Bronchial epithelial cell (primary cell): ENCODE measurements at regions not wholly inside any gene's neighbourhood (a gene's known extent, or its start where the extent isn't known, plus 50 kb on each side); places are given as distances from the start of the nearest gene placed in this dataset.

Experiments used
- DNase-seq: peaks from one replicate; pipeline ENCODE4 v3.0.0-alpha.2; 2010; ENCODE audit warnings: low read depth
- FAIRE-seq: peaks from 2 replicates; lab custom pipeline; 2011; peaks lifted over from hg19 to GRCh38; lab: Jason Lieb, UNC
- H3K27me3 ChIP-seq: 2 replicates; pipeline ENCODE4 v1.5.1; 2011; ENCODE audit warnings: low read length; ENCODE audit not compliant: control insufficient read depth, insufficient read depth
- H3K36me3 ChIP-seq: 2 replicates; pipeline ENCODE4 v1.5.1; 2011; ENCODE audit warnings: low read length; ENCODE audit not compliant: control insufficient read depth, insufficient read depth
- H3K4me3 ChIP-seq: 2 replicates; pipeline ENCODE4 v1.5.1; 2011; ENCODE audit warnings: mild to moderate bottlenecking, low read depth, low read length, control low read depth
- CTCF ChIP-seq: IDR thresholded peaks from 2 replicates; pipeline ENCODE4 v1.5.1; 2011; ENCODE audit warnings: mild to moderate bottlenecking, moderate library complexity, low read length, control low read depth, inconsistent platforms; ENCODE audit not compliant: insufficient read depth, severe bottlenecking

GRCh38 chr12:4069670-4070010 is 196.4 kb upstream of the PARP11 start:
- Histone ChIP-seq H3K36me3 (no peaks in the 10 kb centered on the region), H3K4me3 (no peak overlapping the region), H3K27me3 (no peaks in the 10 kb centered on the region)
- FAIRE-seq (no peak), DNase-seq (no peak)
- no peak for TF ChIP-seq CTCF

- DNase-seq (peak; percentile 22), FAIRE-seq (peak; percentile 88)
- Histone ChIP-seq H3K36me3 (no peaks in the 10 kb centered on the region), H3K27me3 (no peaks in the 10 kb centered on the region), H3K4me3 (no peak overlapping the region)
- no peak for TF ChIP-seq CTCF
Observed at GRCh38 chr12:4068981-4069669, 195.9 kb upstream of the PARP11 start.

- FAIRE-seq = no peak
- DNase-seq = no peak
- Histone ChIP-seq H3K4me3 (no peak overlapping the region), H3K27me3 (no peaks in the 10 kb centered on the region), H3K36me3 (no peaks in the 10 kb centered on the region)
- TF ChIP-seq CTCF = no peak
Observed at GRCh38 chr12:4064008-4064407, 190.8 kb upstream of the PARP11 start.

GRCh38 chr12:4059898-4060568 is 186.8 kb upstream of the PARP11 start:
- no peak for FAIRE-seq
- DNase-seq = no peak
- no peaks in the 10 kb centered on the region for H3K36me3 ChIP-seq
- no peak overlapping the region for H3K4me3 ChIP-seq
- H3K27me3 ChIP-seq = no peaks in the 10 kb centered on the region
- no peak for TF ChIP-seq CTCF

GRCh38 chr12:4056910-4057845 is 184.0 kb upstream of the PARP11 start:
- DNase-seq = no peak
- no peak for TF ChIP-seq CTCF
- Histone ChIP-seq H3K27me3 (no peaks in the 10 kb centered on the region), H3K4me3 (no peak overlapping the region), H3K36me3 (no peaks in the 10 kb centered on the region)
- FAIRE-seq = peak; percentile 77
